Thyroid gland (tissue), 4 donors: ENCODE measurements at regions not wholly inside any gene's neighbourhood (a gene's known extent, or its start where the extent isn't known, plus 50 kb on each side); places are given as distances from the start of the nearest gene placed in this dataset.

Source experiments
- DNase-seq, 2 donors: peaks; one replicate each; pipeline ENCODE4 v3.0.0-alpha.2; 2019
- H3K27ac ChIP-seq, 3 donors: fragments of 200-600 bp; sonication (generic); 1 replicate in 2 of 3; 2 replicates in 1 of 3; pipeline ENCODE4 v1.5.1; 2016 to 2019; ENCODE audit warnings: mild to moderate bottlenecking in 1 of 3, moderate library complexity in 1 of 3
- H3K27me3 ChIP-seq: fragments of 200-600 bp; sonication (generic); one replicate; pipeline ENCODE4 v1.5.1; 2019
- H3K36me3 ChIP-seq, 2 donors: fragments of 200-600 bp; sonication (generic); one replicate each; pipeline ENCODE4 v1.5.1; 2016 to 2019
- H3K4me1 ChIP-seq, 2 donors: fragments of 200-600 bp; sonication (generic); one replicate each; pipeline ENCODE4 v1.5.1; 2017 to 2019
- H3K4me3 ChIP-seq, 3 donors: fragments of 200-600 bp; sonication (generic); replicated peaks in 1 of 3; 1 replicate in 2 of 3; 2 replicates in 1 of 3; pipeline ENCODE4 v1.5.1; 2016; ENCODE audit warnings: mild to moderate bottlenecking in 1 of 3
- H3K9me3 ChIP-seq: fragments of 200-600 bp; sonication (generic); one replicate; pipeline ENCODE4 v1.5.1; 2017
- POLR2A ChIP-seq, 2 donors: fragments of 450-650 bp; IDR thresholded peaks; one replicate each; pipeline ENCODE4 v1.6.1; 2017; ENCODE audit warnings: antibody characterized with exemption in 2 of 2, mild to moderate bottlenecking in 2 of 2, moderate library complexity in 1 of 2
- WGBS, 2 donors: methylation state at CpG; one replicate each; pipeline ENCODE4 v1.1.5; 2017; 5-methylcytosine and 5-hydroxymethylcytosine counted together
- intact Hi-C: fragments of 100-400 bp; cut with DNase I; formaldehyde crosslinking; loops from one replicate; pipeline ENCODE4 v1.15.1; 2023
- TF ChIP-seq, protein P1 (sequence below), 6 experiments: fragments of 200-600 bp in 3 of 6; fragments of 450-650 bp in 3 of 6; sonication (generic) in 3 of 6; IDR thresholded peaks; one replicate each; pipeline ENCODE4 v1.5.1; 2016 to 2019; ENCODE audit warnings: antibody characterized with exemption in 6 of 6, mild to moderate bottlenecking in 2 of 6, inconsistent platforms in 1 of 6, moderate library complexity in 1 of 6

DNA sequence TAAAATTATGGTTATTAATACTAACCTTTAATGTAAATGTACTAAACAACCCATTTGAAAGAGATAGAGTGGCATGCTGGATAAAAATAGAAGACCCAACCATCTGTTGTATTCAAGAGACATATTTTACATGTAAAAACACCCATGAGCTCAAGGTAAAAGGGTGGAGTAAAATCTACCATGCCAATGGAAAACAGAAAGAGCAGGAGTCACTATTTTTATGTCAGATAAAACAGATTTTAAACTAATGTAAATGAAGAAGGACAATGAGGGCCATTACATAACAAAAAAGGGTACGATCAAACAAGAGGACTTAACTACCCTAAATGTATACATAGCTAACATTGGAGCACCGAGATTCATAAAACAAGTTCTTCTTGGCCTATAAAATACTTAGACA is 66.3 kb downstream of the ITM2A start:
- no peak for TF ChIP-seq POLR2A (IDR thresholded peaks at IDR 0.05)
- TF ChIP-seq, protein P1, sequence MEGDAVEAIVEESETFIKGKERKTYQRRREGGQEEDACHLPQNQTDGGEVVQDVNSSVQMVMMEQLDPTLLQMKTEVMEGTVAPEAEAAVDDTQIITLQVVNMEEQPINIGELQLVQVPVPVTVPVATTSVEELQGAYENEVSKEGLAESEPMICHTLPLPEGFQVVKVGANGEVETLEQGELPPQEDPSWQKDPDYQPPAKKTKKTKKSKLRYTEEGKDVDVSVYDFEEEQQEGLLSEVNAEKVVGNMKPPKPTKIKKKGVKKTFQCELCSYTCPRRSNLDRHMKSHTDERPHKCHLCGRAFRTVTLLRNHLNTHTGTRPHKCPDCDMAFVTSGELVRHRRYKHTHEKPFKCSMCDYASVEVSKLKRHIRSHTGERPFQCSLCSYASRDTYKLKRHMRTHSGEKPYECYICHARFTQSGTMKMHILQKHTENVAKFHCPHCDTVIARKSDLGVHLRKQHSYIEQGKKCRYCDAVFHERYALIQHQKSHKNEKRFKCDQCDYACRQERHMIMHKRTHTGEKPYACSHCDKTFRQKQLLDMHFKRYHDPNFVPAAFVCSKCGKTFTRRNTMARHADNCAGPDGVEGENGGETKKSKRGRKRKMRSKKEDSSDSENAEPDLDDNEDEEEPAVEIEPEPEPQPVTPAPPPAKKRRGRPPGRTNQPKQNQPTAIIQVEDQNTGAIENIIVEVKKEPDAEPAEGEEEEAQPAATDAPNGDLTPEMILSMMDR (IDR thresholded peaks at IDR 0.05) = no peak
- Histone ChIP-seq H3K9me3 (no peaks in the 10 kb centered on the region), H3K36me3 (no peaks in the 10 kb centered on the region), H3K4me1 (no peaks in the 10 kb centered on the region), H3K4me3 (no peak overlapping the region), H3K27ac (no peak overlapping the region), H3K27me3 (no peaks in the 10 kb centered on the region)
- no peak for DNase-seq
- 80 to 82% methylated on average over 2 of the region's 2 CpGs for WGBS, 2 donors
- intact Hi-C loops = no loop called here

DNA sequence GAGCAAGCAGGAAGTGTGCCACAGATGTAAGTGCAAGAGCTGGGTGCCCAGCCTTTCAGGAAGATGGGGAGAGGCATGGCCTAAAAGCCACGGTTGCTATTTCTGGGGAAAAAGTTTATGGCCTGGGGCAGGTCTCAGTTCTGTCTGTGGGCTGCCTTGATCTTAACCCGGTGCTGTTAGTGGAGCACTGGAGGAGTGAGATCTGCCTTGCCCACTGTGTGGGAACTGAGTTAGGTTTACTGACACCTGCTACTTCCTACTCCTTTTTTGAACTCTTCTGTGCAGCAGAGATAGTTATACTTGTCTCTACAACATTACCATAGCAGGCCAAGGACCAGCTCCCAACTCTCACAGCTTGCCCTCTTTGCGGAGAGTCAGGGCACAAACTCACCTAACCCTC is 76.5 kb downstream of the ITM2A start:
- no peaks in the 10 kb centered on the region for H3K9me3 ChIP-seq
- H3K27ac ChIP-seq = no peak overlapping the region
- no peaks in the 10 kb centered on the region for H3K4me1 ChIP-seq
- TF ChIP-seq, protein P1 (IDR thresholded peaks at IDR 0.05) = no peak
- no peak for TF ChIP-seq POLR2A (IDR thresholded peaks at IDR 0.05)
- 75 to 88% methylated on average over 3 of the region's 3 CpGs for WGBS, 2 donors
- no peaks in the 10 kb centered on the region for H3K36me3 ChIP-seq
- no peak overlapping the region for H3K4me3 ChIP-seq
- H3K27me3 ChIP-seq = no peaks in the 10 kb centered on the region
- no peak for DNase-seq
- intact Hi-C loops = no loop called here

DNA sequence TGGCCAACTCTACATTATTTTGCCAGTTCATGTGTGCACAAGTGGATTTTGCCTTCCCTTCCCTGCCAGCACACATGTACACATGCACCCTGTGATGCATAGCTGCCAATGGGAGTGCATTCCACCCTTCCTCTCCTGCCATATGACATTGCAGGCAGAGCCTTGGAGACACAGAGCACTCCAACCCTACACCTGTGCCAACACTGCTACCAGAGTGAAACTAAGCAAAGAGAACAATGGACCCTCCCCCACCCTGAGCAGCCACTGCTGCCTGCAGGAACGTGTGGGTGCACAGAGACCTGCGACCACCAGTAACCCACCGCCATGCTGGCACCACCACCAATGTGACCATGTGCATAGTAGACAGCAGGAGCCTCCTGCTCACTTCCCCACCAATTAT is 78.4 kb downstream of the ITM2A start:
- Histone ChIP-seq H3K9me3 (no peaks in the 10 kb centered on the region), H3K36me3 (no peaks in the 10 kb centered on the region), H3K27ac (no peak overlapping the region), H3K4me1 (no peaks in the 10 kb centered on the region), H3K4me3 (no peak overlapping the region), H3K27me3 (no peaks in the 10 kb centered on the region)
- no peak for TF ChIP-seq POLR2A (IDR thresholded peaks at IDR 0.05)
- TF ChIP-seq, protein P1 (IDR thresholded peaks at IDR 0.05) = no peak
- 33% methylated on average over 1 of the region's 3 CpGs; no CpG with 5 or more reads in 1 of the 2 donors for WGBS, 2 donors
- no peak for DNase-seq
- intact Hi-C loops = no loop called here

DNA sequence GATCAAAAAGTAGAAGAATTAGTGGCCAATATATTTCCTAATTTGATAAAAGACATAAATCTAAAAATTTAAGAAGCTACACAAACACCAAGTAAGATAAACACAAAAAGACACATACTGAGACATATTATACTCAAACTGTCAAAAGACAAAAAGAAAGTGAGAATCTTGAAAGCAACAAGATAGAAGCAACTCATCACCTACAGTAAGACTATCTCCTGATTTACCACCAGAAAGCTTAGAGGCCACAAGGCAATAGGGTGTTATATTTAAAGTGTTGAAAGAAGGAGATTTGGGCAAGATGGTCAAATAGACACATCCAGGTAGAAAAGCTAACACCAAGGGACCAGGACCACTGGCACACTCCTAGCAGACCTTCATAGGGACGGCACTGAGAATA is 79.4 kb downstream of the ITM2A start:
- H3K9me3 ChIP-seq = no peaks in the 10 kb centered on the region
- intact Hi-C loops = no loop called here
- H3K36me3 ChIP-seq = no peaks in the 10 kb centered on the region
- no peaks in the 10 kb centered on the region for H3K4me1 ChIP-seq
- no peak for DNase-seq
- H3K4me3 ChIP-seq = no peak overlapping the region
- no peak overlapping the region for H3K27ac ChIP-seq
- 73% methylated on average over 1 of the region's 1 CpG for WGBS, 2 donors
- no peaks in the 10 kb centered on the region for H3K27me3 ChIP-seq
- no peak for TF ChIP-seq POLR2A (IDR thresholded peaks at IDR 0.05)
- TF ChIP-seq, protein P1 (IDR thresholded peaks at IDR 0.05) = no peak

DNA sequence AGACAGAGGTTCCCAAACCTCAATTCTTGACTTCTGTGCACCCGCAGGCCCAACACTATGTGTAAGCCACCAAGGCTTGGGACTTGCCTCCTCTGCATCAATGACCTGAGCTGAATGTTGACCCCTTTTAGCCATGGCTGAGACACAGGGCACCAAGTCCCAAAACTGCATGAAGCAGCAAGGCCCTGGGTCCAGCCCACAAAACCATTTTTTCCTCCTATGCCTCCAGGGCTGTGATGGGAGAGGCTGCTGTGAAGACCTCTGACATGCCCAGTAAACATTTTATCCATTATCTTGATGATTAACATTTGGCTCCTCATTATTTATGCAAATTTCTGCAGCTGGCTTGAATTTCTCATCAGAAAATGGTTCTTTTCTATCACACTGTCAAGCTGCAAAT is 85.4 kb downstream of the ITM2A start:
- intact Hi-C loops = no loop called here
- no peak for TF ChIP-seq POLR2A (IDR thresholded peaks at IDR 0.05)
- TF ChIP-seq, protein P1 (IDR thresholded peaks at IDR 0.05) = no peak
- Histone ChIP-seq H3K4me1 (no peaks in the 10 kb centered on the region), H3K27ac (no peak overlapping the region), H3K27me3 (no peaks in the 10 kb centered on the region), H3K4me3 (no peak overlapping the region), H3K9me3 (no peaks in the 10 kb centered on the region), H3K36me3 (no peaks in the 10 kb centered on the region)
- no peak for DNase-seq
- WGBS, 2 donors = 100% methylated on average over 1 of the region's 1 CpG
